Stimulated activated CD4-positive, alpha-beta T cell treated with anti-CD3 and anti-CD28 coated beads, Interleukin-1b, Interleukin-23, amount 100 ng/mL, for 1 hour (primary cell): ENCODE measurements at regions not wholly inside any gene's neighbourhood (a gene's known extent, or its start where the extent isn't known, plus 50 kb on each side); places are given as distances from the start of the nearest gene placed in this dataset.
"Not testable (repeated sequence)": the region's sequence is repeated elsewhere in the genome, so short reads cannot be mapped to it uniquely, and the experiment has no call there.

Experiments used
- DNase-seq, 2 donors: peaks; one replicate each; pipeline ENCODE4 v3.0.0-alpha.2; 2020; ENCODE audit warnings: low read depth in 2 of 2

DNA sequence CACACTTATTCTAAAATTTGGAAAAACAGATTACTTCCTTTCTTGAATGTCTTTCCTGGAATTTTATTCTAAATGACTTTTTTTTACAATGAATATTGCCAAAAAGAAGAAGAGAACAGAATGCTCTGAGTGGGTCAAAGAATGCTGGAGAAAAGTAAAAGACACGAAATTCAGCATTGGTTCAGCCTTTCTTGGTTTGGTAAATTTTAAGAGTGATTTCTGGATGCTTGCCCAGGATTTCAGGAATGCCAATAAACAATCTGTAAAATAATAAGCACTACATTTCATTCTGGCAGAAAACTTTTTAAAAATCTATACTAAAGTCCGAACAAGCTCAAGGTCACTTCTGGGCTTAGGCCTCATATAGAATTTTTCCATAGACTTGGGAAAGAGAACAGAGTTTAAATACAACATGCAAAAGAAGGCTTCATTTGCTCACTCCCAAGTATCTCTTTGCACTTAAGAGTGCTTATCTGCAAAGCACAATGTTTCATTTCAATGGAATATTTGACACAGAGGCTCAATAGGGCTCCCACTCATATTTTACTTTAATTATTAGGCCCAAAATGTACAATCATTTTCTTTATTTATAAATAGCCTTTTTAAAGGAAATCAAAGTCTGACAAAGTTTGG, 359.5 kb upstream of the ANKRD30A start:
- no peak for DNase-seq

DNA sequence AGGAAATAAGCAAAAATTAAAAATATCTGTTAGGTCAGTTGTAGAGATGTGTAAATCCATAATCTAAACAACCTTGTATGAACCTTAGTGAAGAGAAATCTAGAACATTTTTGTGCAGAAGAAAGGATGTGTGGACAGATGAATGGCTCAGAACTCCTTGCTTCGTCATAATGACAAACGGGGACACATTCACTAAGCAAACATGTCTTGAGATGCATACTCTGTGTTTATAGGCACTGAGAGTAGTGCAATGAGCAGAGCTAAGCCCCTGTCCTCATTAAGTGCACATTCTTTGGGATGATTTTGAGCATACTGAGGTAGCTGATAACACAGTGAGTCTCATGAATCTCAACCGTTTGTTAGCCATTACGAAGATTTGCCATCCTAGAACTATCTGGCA, 360.6 kb upstream of the ANKRD30A start:
- DNase-seq = no peak

DNA sequence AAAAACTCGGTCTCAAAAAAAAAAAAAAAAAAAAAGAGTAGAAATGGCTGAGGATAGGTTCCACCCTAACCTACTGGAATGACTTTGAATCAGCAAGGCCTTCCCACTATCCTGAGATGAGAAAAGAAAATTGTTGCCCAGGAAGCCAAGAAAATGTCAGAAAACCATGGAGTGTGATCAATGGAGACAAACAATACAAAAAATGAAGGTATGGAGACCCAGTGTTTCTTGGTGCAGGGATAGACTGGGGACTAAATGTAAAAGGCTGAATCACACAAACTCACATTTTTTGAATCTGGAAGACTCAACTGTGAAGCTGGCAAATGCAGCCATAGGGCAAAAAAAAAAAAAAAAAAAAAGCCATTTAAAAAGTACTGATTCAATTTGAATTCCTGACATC, 364.3 kb upstream of the ANKRD30A start:
- no peak for DNase-seq

DNA sequence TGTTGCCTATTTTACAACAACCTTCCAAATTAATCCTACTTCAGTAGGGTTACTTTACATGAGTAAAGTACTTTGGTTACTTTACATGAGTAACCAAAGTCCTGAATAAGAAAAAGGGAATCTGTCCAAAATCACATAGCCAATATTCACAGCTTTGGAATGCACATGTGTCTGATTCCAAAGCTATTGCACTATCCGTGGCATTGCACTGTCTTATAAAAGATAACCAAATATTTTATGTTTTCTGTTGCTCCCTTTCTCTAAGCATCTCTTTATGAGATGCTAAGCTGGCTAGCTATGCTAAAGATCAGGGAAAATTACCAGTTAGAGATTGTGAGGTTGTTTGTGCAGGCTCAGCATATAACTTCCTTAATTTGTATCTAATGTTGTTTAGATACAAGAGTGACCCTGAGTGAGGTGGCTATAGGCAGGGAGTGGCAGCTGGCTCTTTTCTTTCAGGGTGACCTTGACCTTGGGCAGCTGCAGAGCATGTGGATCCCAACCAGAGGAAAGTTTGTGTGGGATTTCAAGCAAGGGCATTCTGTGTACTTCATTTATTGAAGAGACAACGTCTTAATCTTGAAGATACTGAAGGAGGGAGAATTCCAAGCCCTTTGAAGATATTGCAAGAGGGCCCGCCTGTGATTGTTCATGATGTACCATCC, 366.1 kb upstream of the ANKRD30A start:
- DNase-seq = no peak

DNA sequence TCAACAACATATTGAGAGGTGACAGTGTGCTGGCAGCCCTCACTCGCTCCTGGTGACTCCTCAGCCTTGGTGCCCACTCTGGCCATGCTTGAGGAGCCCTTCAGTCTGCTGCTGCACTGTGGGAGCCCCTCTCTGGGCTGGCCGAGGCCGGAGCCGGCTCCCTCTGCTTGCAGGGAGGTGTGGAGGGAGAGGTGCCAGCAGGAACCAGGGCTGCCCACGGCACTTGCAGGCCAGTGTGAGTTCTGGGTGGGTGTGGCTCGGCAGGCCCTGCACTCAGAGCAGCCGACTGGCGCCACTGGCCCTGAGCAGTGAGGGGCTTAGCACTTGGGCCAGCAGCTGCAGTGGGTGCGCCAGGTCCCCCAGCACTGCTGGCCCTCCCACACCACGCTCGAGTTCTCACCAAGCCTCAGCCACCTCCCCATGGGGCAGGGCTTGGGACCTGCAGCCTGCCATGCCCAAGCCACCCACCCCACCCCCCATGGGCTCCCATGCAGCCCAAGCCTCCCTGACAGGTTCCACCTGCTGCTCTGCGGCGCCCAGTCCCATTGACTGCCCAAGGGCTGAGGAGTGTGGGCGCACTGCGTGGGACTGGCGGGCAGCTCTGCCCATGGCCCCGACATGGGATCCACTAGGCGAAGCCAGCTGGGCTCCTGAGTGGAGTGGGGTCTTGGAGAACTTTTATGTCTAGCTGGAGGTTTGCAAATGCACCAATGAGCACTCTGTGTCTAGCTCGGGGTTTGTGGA, 377.1 kb upstream of the ANKRD30A start:
- no peak for DNase-seq

DNA sequence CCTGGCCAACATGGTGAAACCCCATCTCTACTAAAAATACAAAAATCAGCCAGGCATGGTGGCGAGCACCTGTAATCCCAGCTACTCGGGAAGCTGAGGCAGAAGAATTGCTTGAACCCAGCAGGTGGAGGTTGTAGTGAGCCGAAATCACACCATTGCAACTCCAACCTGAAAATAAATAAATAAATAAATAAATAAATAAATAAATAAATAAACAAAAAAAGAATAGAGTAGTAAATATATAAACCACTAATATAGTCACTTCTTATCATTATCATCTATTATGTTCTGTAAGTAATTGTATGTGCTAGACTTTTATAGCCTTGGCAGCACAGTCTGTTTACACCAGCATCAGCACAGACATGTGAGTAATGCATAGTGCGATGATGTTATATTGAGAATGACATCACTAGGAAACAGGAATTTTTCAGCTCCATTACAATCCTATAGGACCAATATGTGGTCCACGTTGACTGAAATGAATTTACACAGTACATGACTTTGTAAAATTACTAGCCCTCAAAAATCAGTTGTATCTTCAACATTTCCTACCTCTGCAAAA, 385.4 kb upstream of the ANKRD30A start:
- no peak for DNase-seq

DNA sequence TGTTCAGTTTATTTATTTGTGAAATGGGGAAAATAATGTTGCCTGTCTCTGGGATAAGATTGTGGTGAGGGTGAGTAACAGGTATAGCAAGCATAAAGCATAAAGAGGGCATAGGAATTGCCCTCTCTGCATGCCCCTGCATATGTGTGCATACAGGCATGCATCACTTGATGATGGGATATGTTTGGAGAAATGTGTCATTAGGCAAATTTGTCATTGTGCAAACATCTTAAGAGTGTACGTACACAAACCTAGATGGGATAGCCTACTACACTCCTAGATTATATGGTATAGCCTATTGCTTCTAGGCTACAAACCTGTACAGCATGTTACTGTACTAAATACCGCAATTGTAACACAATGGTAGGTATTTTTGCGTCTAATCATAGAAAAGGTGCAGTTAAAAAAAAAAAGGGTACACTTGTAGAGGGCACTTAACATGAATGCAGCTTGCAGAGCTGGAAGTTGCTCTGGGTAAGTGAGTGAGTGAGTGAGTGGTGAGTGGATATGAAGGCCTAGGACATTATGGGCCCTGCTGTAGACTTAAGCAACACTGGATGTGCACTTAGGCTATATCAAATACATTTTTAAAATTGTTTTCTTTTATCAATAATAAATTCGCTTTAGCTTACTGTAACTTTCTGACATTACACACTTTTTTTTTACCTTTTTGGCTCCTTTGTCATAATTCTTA, 386.5 kb upstream of the ANKRD30A start:
- no peak for DNase-seq

DNA sequence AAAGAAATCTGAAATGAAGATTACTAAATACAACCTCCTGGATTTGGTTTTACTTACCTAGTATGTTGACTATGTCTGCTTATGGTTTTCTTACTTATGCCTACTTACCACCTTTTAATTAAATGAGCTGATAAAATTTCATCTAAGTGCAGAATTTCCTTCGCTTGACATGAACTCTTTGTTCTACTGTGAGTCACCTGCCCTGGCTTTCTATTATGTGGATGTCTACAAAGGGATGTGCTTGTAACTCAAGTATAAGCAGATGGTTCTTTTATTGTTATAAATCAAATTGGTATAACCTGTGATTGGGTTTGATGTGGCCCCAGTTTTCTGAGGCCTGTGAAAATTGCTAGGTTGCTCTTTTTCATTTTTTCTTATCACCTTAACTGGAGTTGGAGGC, 389.1 kb upstream of the ANKRD30A start:
- DNase-seq = no peak

DNA sequence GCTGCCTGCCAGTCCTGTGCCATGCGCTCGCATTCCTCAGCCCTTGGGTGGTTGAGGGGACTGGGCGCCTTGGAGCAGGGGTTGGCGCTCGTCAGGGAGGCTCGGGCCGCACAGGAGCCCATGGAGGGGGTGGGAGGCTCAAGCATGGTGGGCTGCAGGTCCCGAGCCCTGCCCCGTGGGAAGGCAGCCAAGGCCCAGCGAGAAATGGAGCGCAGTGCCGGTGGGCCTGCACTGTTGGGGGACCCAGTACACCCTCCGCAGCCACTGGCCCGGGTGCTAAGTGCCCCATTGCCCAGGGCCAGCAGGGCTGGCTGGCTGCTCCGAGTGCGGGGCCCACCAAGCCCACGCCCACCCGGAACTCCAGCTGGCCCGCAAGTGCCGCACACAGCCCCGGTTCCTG, 390.8 kb upstream of the ANKRD30A start:
- not testable (repeated sequence) for DNase-seq

DNA sequence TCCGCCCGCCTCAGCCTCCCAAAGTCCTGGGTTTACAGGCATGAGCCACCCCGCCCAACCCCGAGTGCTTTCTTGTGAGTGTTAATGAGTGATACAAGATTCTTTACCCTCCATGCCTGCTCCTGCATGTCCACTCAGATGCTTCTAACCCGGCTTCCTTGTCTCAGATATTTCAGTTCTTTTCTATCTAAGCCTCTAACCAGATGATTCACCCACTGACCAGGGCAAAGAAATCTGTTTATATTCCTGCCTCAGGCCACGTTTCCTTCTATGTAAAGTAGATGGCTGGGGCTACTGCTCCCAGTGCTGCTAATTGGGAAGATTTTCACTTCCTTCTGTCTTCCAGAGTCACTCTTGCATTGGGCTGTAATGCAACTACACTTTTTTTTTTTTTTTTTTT, 395.1 kb upstream of the ANKRD30A start:
- DNase-seq = no peak

DNA sequence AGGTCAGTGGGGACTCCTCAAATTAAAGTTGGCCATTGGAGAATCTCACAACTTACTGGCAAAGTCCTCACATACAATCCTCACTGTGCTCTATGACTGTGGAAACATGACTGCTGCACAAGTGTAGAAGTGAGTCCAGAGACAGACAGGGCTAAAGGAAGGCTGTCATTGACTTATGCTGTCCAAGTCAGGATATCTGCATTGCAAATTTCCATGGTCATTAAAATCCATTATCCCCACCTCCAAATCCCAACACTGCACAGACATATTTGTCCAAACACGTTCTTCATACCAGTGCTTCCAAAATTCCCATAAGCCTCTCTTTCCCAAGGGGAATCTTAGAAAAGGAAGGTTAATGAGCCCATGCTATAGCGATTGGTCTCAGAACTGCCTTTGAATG, 396.8 kb upstream of the ANKRD30A start:
- DNase-seq = no peak

DNA sequence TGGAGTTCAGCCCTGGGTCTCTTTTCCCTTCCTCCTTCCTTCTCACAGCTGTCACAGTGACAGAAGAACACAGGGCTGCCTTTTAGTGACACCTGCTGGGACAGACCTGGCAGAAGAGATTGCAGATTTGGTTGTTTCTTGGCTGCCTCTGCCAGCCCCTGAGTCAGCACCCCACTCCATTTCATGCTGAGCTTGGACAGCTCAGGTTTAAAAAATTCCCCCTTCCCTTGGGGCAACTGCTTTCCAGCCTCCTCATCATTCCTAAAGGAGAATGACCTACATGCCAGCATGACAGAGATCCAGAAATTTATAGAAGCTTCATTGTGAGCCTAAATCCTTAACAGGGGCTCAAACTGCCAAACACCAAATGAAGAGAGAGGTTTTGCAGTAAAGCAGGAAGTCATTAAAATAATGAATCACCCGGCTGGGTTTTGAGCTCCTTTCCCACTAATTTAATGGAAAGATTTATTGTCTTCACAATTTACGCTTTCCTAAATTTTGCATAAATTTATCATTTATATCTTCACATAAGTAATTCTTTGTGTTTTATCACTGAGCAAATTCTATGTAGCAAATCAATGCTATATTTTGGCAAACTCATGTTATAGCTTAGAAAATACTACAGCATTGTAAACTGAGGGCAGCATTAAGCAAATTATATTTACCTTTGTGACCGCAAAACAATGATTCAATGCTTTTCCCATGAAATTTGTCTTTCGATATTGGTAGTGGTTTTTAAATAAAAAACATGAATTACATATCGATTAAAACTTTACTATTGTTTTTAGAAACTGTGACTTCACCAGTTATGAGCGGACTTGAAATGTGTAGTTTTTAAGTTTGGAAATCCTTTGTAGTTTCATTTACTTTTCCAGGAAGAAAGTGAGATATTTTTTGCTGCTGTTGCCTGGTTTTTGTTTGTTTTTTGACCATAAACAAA, 399.5 kb upstream of the ANKRD30A start:
- no peak for DNase-seq

DNA sequence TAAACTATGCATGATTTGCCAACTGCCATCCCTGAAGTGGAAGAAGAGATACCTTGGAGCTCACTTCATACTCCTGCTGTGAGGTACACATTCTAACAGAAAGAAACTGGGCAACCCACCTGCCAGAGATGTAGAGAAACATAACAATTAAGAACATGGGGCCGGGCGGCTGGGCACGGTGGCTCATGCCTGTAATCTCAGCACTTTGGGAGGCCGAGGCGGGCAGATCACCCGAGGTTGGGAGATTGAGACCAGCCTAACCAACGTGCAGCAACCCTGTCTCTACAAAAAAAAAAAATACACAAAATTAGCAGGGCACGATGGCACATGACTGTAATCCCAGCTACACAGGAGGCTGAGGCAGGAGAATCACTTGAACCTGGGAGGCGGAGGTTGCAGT, 402.6 kb upstream of the ANKRD30A start:
- no peak for DNase-seq

DNA sequence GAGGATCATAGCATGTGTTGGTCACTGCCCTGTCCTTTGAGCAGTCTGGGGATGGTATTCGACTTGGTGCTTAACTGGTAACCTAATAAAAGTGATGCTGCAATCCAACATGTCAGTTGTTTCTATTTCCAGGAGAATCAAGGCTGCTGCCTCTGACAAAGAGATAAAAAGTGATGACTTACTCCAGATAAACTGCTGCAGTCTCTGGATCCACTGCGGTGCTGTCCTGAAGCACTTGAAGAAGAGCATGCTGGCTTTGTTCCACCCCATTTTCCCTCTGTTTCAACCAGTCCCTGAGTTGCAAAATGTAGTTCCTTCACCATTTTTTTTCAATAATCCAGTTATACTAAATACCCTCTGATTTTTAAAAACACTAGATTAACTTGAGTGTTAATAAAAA, 403.5 kb upstream of the ANKRD30A start:
- DNase-seq = no peak

DNA sequence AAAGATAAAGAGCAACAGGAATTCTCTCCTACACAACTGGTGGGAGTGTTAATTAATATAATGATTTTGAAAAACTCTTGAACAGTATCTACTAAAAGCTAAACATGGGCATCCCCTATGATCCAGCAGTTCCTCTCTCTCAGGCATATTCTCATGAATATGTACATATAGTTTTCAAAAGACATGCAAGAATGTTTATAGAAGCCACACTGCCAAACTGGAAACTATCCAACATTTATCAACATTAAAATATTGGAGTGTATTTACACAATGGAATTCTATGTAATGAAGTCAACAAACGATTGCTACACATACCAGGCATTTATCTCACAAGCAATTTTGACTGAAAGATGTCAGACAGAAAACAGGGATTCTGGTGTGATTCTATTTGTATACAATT, 404.5 kb upstream of the ANKRD30A start:
- no peak for DNase-seq

DNA sequence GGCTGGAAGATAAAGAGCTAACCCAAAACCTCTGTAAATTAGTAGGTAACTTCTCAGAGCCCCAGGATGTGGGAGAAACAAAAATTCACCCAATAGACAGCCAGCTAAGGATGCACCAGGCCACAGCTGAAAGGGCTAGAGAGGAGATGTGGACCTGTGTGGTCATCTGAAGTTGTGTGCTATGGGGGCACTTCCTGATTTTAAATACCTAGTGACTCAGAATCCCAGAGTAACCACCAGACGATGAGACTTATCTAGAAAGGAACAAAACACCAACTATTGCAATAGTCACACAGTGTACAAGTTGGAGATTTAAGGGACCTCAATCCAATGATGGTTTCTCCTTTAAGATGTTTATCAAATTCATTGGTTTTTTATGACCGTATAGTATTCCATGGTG, 408.3 kb upstream of the ANKRD30A start:
- no peak for DNase-seq

DNA sequence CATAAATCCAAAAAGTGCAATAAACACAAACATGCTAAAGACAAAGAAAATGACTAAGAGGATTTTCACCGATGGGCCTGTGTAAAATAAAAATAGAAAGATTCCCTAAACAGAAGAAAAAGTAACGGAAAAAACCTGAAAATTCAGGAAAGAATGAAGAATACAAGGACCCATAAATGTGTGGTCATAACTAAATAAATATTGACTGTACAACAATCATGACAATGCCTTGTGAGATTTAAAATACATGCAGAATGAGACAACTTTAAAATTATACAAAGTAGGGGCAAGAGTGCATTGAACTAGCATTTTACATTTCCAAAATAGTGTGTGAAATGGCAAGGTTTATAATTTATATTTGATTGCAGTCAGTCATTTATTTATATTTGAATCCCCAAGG, 409.1 kb upstream of the ANKRD30A start:
- DNase-seq = no peak

DNA sequence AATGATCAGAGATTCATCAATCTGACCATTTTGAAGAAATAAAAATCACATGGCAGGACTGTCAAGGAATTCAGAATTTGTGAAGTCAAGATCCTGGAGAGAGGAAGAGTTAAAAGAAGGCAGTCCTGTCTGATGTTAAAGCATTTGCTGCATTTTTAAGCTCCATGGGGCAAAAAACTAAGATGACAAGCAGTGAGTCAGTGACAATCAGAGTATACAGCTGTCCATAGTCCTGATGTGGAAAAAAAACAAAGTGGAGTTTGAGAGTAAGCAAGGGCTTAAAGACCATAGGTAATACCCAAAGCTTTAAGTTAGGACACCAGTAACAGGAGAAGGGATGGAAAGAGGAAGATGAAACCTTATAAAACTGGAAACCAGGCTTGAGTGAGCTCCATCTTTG, 412.7 kb upstream of the ANKRD30A start:
- no peak for DNase-seq

DNA sequence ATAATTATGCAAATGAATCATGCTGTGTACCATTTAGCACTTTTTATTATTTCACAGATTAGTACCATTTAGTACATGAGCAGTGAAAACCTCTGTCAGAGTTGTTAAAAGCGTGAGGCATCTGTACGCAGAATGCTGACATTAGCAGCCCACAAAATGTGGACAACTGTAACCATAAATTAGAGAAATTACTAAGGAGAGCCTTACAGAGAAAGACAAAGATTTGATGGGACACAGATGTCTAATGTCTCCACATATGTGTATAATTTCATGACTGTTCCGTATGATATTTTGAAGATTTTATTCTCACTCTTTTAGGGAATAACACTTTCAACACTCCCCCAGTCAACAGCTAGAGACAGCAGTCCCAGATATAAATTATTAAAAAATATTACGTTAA, 414.0 kb upstream of the ANKRD30A start:
- DNase-seq = no peak

DNA sequence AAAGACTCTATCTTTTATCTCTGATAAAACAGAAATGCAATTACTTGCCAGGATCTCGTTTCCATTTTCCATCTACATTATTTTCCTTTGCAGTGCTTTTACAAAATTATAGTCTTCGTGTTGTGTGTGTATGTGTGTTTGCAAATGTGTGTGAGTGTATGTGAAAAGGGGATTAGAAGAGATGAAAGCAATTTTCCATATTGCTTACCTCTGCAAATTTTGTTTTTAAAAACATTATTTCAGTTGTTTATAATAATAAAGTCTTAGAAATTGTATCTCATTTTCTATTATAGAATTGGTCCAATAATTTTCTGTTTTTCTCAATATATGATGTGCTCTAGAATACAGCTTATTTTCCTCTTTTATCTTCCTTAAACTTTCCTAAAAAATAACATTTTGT, 421.3 kb upstream of the ANKRD30A start:
- DNase-seq = no peak

DNA sequence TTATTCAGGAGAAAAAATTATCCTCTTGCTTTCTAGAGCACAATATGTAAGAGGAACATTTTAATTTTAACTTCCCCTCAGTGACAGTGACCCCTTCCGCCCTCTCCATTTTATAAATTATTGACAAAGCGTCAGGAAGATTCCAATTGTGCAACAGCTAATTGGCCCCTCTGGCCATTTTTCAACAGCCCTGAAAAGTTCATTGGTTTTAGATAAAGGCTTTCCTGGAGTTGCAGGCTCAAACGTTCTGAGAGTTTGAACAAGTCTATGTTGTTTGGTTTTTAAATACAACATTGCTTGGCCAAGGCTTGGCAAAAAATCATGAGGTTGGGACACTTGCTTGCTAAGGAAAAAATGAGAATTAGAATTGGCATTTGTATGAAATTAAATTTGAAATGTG, 422.2 kb upstream of the ANKRD30A start:
- no peak for DNase-seq
